D721Med (cell line): ENCODE measurements at regions not wholly inside any gene's neighbourhood (a gene's known extent, or its start where the extent isn't known, plus 50 kb on each side); places are given as distances from the start of the nearest gene placed in this dataset.

Experiments
- DNase-seq: peaks from one replicate; pipeline ENCODE4 v3.0.0; 2011; ENCODE audit warnings: low spot score; ENCODE audit not compliant: insufficient read length
- FAIRE-seq: peaks from 2 replicates; lab custom pipeline; 2011; peaks lifted over from hg19 to GRCh38; lab: Jason Lieb, UNC
- CTCF ChIP-seq: IDR thresholded peaks from 2 replicates; pipeline ENCODE4 v1.5.1; 2012; ENCODE audit warnings: mild to moderate bottlenecking, control low read depth; ENCODE audit not compliant: insufficient read depth; ENCODE audit errors: missing control alignments

GRCh38 chr1:82704393-82704792 lies 903.7 kb downstream of the ADGRL2 start:
- DNase-seq = no peak
- no peak for FAIRE-seq
- no peak for TF ChIP-seq CTCF

GRCh38 chr1:82703951-82704350 lies 903.2 kb downstream of the ADGRL2 start:
- DNase-seq = no peak
- TF ChIP-seq CTCF = no peak
- no peak for FAIRE-seq

- no peak for DNase-seq
- TF ChIP-seq CTCF = no peak
- FAIRE-seq = no peak
Observed at GRCh38 chr1:82700476-82700875, 899.7 kb downstream of the ADGRL2 start.

GRCh38 chr1:82697965-82698364 lies 897.2 kb downstream of the ADGRL2 start:
- FAIRE-seq (no peak), DNase-seq (no peak)
- no peak for TF ChIP-seq CTCF

- no peak for FAIRE-seq
- no peak for DNase-seq
- TF ChIP-seq CTCF = no peak
Observed at GRCh38 chr1:82695443-82695842, 894.7 kb downstream of the ADGRL2 start.

GRCh38 chr1:82690411-82690810 lies 889.7 kb downstream of the ADGRL2 start:
- no peak for DNase-seq
- FAIRE-seq = no peak
- TF ChIP-seq CTCF = no peak

GRCh38 chr1:82689217-82689616 lies 888.5 kb downstream of the ADGRL2 start:
- FAIRE-seq (no peak), DNase-seq (no peak)
- no peak for TF ChIP-seq CTCF
